ENCODE measurements at regions not wholly inside any gene's neighbourhood (a gene's known extent, or its start where the extent isn't known, plus 50 kb on each side); places are given as distances from the start of the nearest gene placed in this dataset.
"Not testable (repeated sequence)": the region's sequence is repeated elsewhere in the genome, so short reads cannot be mapped to it uniquely, and the experiment has no call there.

- DNase-seq (ENCODE audit: low read depth) = no peak
These were observed 179.1 kb downstream of the FASLG start for GRCh38 chr1:172837816-172838679.

GRCh38 chr1:172838680-172839313, 179.9 kb downstream of the FASLG start:
- no peak for DNase-seq (ENCODE audit: low read depth)

GRCh38 chr1:172839639-172840038, 180.7 kb downstream of the FASLG start:
- not testable (repeated sequence) for DNase-seq (ENCODE audit: low read depth)

- DNase-seq (ENCODE audit: low read depth) = no peak
These were observed 184.5 kb downstream of the FASLG start for GRCh38 chr1:172843444-172843843.

GRCh38 chr1:172845371-172845770, 186.5 kb downstream of the FASLG start:
- DNase-seq (ENCODE audit: low read depth) = peak; percentile 13

- no peak for DNase-seq (ENCODE audit: low read depth)
These were observed 187.0 kb downstream of the FASLG start for GRCh38 chr1:172845865-172846264.

- DNase-seq (ENCODE audit: low read depth) = not testable (repeated sequence)
These were observed 188.9 kb downstream of the FASLG start for GRCh38 chr1:172847814-172848213.

- no peak for DNase-seq (ENCODE audit: low read depth)
These were observed 190.8 kb downstream of the FASLG start for GRCh38 chr1:172849653-172850052.

- DNase-seq (ENCODE audit: low read depth) = no peak
These were observed 192.2 kb downstream of the FASLG start for GRCh38 chr1:172851077-172851476.

- no peak for DNase-seq (ENCODE audit: low read depth)
These were observed 193.0 kb downstream of the FASLG start for GRCh38 chr1:172851856-172852255.

GRCh38 chr1:172855983-172856382, 194.8 kb downstream of the TNFSF18 start:
- not testable (repeated sequence) for DNase-seq (ENCODE audit: low read depth)

- DNase-seq (ENCODE audit: low read depth) = no peak
These were observed 187.7 kb downstream of the TNFSF18 start for GRCh38 chr1:172863031-172863430.

- no peak for DNase-seq (ENCODE audit: low read depth)
These were observed 183.4 kb downstream of the TNFSF18 start for GRCh38 chr1:172867216-172867818.

- no peak for DNase-seq (ENCODE audit: low read depth)
These were observed 179.7 kb downstream of the TNFSF18 start for GRCh38 chr1:172870901-172871606.

- no peak for DNase-seq (ENCODE audit: low read depth)
These were observed 175.8 kb downstream of the TNFSF18 start for GRCh38 chr1:172874950-172875349.

- no peak for DNase-seq (ENCODE audit: low read depth)
These were observed 174.8 kb downstream of the TNFSF18 start for GRCh38 chr1:172875892-172876291.

- DNase-seq (ENCODE audit: low read depth) = no peak
These were observed 168.4 kb downstream of the TNFSF18 start for GRCh38 chr1:172882385-172882784.

GRCh38 chr1:172882791-172883386, 167.9 kb downstream of the TNFSF18 start:
- no peak for DNase-seq (ENCODE audit: low read depth)

- DNase-seq (ENCODE audit: low read depth) = no peak
These were observed 167.4 kb downstream of the TNFSF18 start for GRCh38 chr1:172883387-172883791.

GRCh38 chr1:172883844-172884243, 166.9 kb downstream of the TNFSF18 start:
- DNase-seq (ENCODE audit: low read depth) = no peak

- DNase-seq (ENCODE audit: low read depth) = no peak
These were observed 165.3 kb downstream of the TNFSF18 start for GRCh38 chr1:172885411-172885810.

GRCh38 chr1:172885971-172886370, 164.8 kb downstream of the TNFSF18 start:
- DNase-seq (ENCODE audit: low read depth) = no peak
